ENCODE measurements at regions not wholly inside any gene's neighbourhood (a gene's known extent, or its start where the extent isn't known, plus 50 kb on each side); places are given as distances from the start of the nearest gene placed in this dataset.

GRCh38 chr2:6425032-6425431 is 440.7 kb downstream of the CMPK2 start:
- no peak for DNase-seq

GRCh38 chr2:6429210-6429986 is 436.3 kb downstream of the CMPK2 start:
- DNase-seq = no peak

- no peak for DNase-seq
These were observed 431.3 kb downstream of the CMPK2 start for GRCh38 chr2:6434438-6434837.

- DNase-seq = no peak
These were observed 423.9 kb downstream of the CMPK2 start for GRCh38 chr2:6441800-6442199.

- no peak for DNase-seq
These were observed 423.3 kb downstream of the CMPK2 start for GRCh38 chr2:6442252-6442985.

- no peak for DNase-seq
These were observed 422.5 kb downstream of the CMPK2 start for GRCh38 chr2:6443061-6443823.

- DNase-seq = no peak
These were observed 421.2 kb downstream of the CMPK2 start for GRCh38 chr2:6444514-6444913.

- DNase-seq = no peak
These were observed 420.6 kb downstream of the CMPK2 start for GRCh38 chr2:6445156-6445555.

GRCh38 chr2:6446938-6447608 is 418.6 kb downstream of the CMPK2 start:
- DNase-seq = no peak

- no peak for DNase-seq
These were observed 416.8 kb downstream of the CMPK2 start for GRCh38 chr2:6448893-6449292.

GRCh38 chr2:6449343-6449742 is 416.4 kb downstream of the CMPK2 start:
- DNase-seq = no peak

- DNase-seq = no peak
These were observed 412.8 kb downstream of the CMPK2 start for GRCh38 chr2:6452702-6453481.

- no peak for DNase-seq
These were observed 411.3 kb downstream of the CMPK2 start for GRCh38 chr2:6454286-6454990.

GRCh38 chr2:6459138-6459537 is 406.6 kb downstream of the CMPK2 start:
- DNase-seq = no peak

GRCh38 chr2:6470518-6470917 is 395.2 kb downstream of the CMPK2 start:
- no peak for DNase-seq

- no peak for DNase-seq
These were observed 394.3 kb downstream of the CMPK2 start for GRCh38 chr2:6471419-6471818.

GRCh38 chr2:6474161-6475140 is 391.3 kb downstream of the CMPK2 start:
- DNase-seq = no peak

- no peak for DNase-seq
These were observed 390.4 kb downstream of the CMPK2 start for GRCh38 chr2:6475155-6475940.

- no peak for DNase-seq
These were observed 385.2 kb downstream of the CMPK2 start for GRCh38 chr2:6480514-6480913.

Measured in NCI-H2081 (cell line).